ENCODE measurements at regions not wholly inside any gene's neighbourhood (a gene's known extent, or its start where the extent isn't known, plus 50 kb on each side); places are given as distances from the start of the nearest gene placed in this dataset.

GRCh38 chr13:73865027-73865426, 269.2 kb downstream of the KLF12 start:
- TF ChIP-seq CTCF (IDR thresholded peaks at IDR 0.05; ENCODE audit: extremely low read depth, insufficient read depth, missing control alignments), result no peak
- in situ Hi-C loops (cut with MboI; ENCODE audit: low pct_unique_long_range_greater_than_20kb, low sequenced_read_pairs, unreplicated experiment), result no loop called here
- DNase-seq (ENCODE audit: low spot score), result no peak

- no peak for TF ChIP-seq CTCF (IDR thresholded peaks at IDR 0.05; ENCODE audit: extremely low read depth, insufficient read depth, missing control alignments)
- in situ Hi-C loops (cut with MboI; ENCODE audit: low pct_unique_long_range_greater_than_20kb, low sequenced_read_pairs, unreplicated experiment), result no loop called here
- no peak for DNase-seq (ENCODE audit: low spot score)
Measured at GRCh38 chr13:73861136-73861535, 273.1 kb downstream of the KLF12 start.

GRCh38 chr13:73860501-73860900, 273.7 kb downstream of the KLF12 start:
- TF ChIP-seq CTCF (IDR thresholded peaks at IDR 0.05; ENCODE audit: extremely low read depth, insufficient read depth, missing control alignments), result no peak
- no peak for DNase-seq (ENCODE audit: low spot score)

GRCh38 chr13:73859841-73860240, 274.4 kb downstream of the KLF12 start:
- DNase-seq (ENCODE audit: low spot score), result no peak
- no peak for TF ChIP-seq CTCF (IDR thresholded peaks at IDR 0.05; ENCODE audit: extremely low read depth, insufficient read depth, missing control alignments)
- in situ Hi-C loops (cut with MboI; ENCODE audit: low pct_unique_long_range_greater_than_20kb, low sequenced_read_pairs, unreplicated experiment), result no loop called here

More at GRCh38 chr13:73860501-73860900, 273.7 kb downstream of the KLF12 start:
- in situ Hi-C loops (cut with MboI; ENCODE audit: low pct_unique_long_range_greater_than_20kb, low sequenced_read_pairs, unreplicated experiment), result no loop called here

- TF ChIP-seq CTCF (IDR thresholded peaks at IDR 0.05; ENCODE audit: extremely low read depth, insufficient read depth, missing control alignments), result no peak
- in situ Hi-C loops (cut with MboI; ENCODE audit: low pct_unique_long_range_greater_than_20kb, low sequenced_read_pairs, unreplicated experiment), result no loop called here
- DNase-seq (ENCODE audit: low spot score), result no peak
Measured at GRCh38 chr13:73857106-73857505, 277.1 kb downstream of the KLF12 start.

GRCh38 chr13:73851104-73851503, 283.1 kb downstream of the KLF12 start:
- no peak for DNase-seq (ENCODE audit: low spot score)
- no peak for TF ChIP-seq CTCF (IDR thresholded peaks at IDR 0.05; ENCODE audit: extremely low read depth, insufficient read depth, missing control alignments)
- in situ Hi-C loops (cut with MboI; ENCODE audit: low pct_unique_long_range_greater_than_20kb, low sequenced_read_pairs, unreplicated experiment), result no loop called here
